K562 (cell line): ENCODE measurements at regions not wholly inside any gene's neighbourhood (a gene's known extent, or its start where the extent isn't known, plus 50 kb on each side); places are given as distances from the start of the nearest gene placed in this dataset.
A peak's percentile ranks its signal among the peaks of the same experiment; 100 is the strongest.

Experiments used
- BHLHE40 ChIP-seq: IDR thresholded peaks from 2 replicates; pipeline ENCODE4 v1.6.1; 2011; ENCODE audit warnings: low read length, improper control_type of control experiment
- CTCFL ChIP-seq: IDR thresholded peaks from 2 replicates; pipeline ENCODE4 v1.6.1; 2011; ENCODE audit warnings: borderline replicate concordance, low read depth, mild to moderate bottlenecking, moderate library complexity, low read length; ENCODE audit not compliant: insufficient read depth, poor library complexity, severe bottlenecking
- ELK1 ChIP-seq: sonication (generic); formaldehyde crosslinking; IDR thresholded peaks from 2 replicates; pipeline ENCODE4 v1.8.1; 2022; ENCODE audit warnings: missing genetic modification reagents
- HNRNPUL1 ChIP-seq: fragments of 200-400 bp; formaldehyde crosslinking; IDR thresholded peaks from 2 replicates; pipeline ENCODE4 v1.6.1; 2017; ENCODE audit warnings: low read length
- KLF6 ChIP-seq: fragments of 250-450 bp; sonication (Bioruptor Pico); IDR thresholded peaks from 2 replicates; pipeline ENCODE4 v1.4.0; 2020; ENCODE audit warnings: mild to moderate bottlenecking, moderate library complexity, borderline replicate concordance
- L3MBTL2 ChIP-seq: fragments of 450-650 bp; IDR thresholded peaks from 2 replicates; pipeline ENCODE4 v1.6.1; 2016; ENCODE audit warnings: mild to moderate bottlenecking, moderate library complexity
- NR2F6 ChIP-seq: fragments of 450-650 bp; formaldehyde crosslinking; IDR thresholded peaks from 2 replicates; pipeline ENCODE4 v1.4.0; 2020; ENCODE audit warnings: mild to moderate bottlenecking
- SAP30 ChIP-seq: fragments of 200-600 bp; sonication (generic); IDR thresholded peaks from 2 replicates; pipeline ENCODE4 v1.6.1; 2012; ENCODE audit warnings: borderline replicate concordance, low read depth, mild to moderate bottlenecking, moderate library complexity, low read length, control low read depth, inconsistent platforms; ENCODE audit not compliant: insufficient read depth, poor library complexity, severe bottlenecking
- TCF7 ChIP-seq: sonication (generic); IDR thresholded peaks from 2 replicates; pipeline ENCODE4 v1.6.1; 2016; ENCODE audit warnings: antibody characterized with exemption, borderline replicate concordance
- ZBTB12 ChIP-seq: fragments of 250-450 bp; sonication (Bioruptor Pico); IDR thresholded peaks from 2 replicates; pipeline ENCODE4 v1.4.0; 2020
- ZBTB5 ChIP-seq: fragments of 450-650 bp; IDR thresholded peaks from 2 replicates; pipeline ENCODE4 v1.6.1; 2017; ENCODE audit warnings: antibody characterized with exemption
- ZKSCAN3 ChIP-seq: fragments of 250-450 bp; sonication (Bioruptor Pico); IDR thresholded peaks from 2 replicates; pipeline ENCODE4 v1.4.0; 2020
- ZNF384 ChIP-seq: IDR thresholded peaks from 2 replicates; pipeline ENCODE4 v1.6.1; 2012; ENCODE audit warnings: low read depth, low read length, improper control_type of control experiment
- ZNF668 ChIP-seq: fragments of 250-450 bp; sonication (Bioruptor Pico); IDR thresholded peaks from 2 replicates; pipeline ENCODE4 v1.8.0; 2022; ENCODE audit warnings: mild to moderate bottlenecking, inconsistent platforms

- TF ChIP-seq ZNF668 (CRISPR knock-in tag) = no peak
- no peak for TF ChIP-seq ELK1 (CRISPR knock-in tag)
- no peak for TF ChIP-seq ZBTB5
- no peak for TF ChIP-seq ZKSCAN3 (CRISPR knock-in tag)
- peak; percentile 86 for TF ChIP-seq L3MBTL2
- no peak for TF ChIP-seq ZBTB12 (CRISPR knock-in tag)
- no peak for TF ChIP-seq HNRNPUL1
- TF ChIP-seq BHLHE40 = peak; percentile 73
- no peak for TF ChIP-seq ZNF384
- no peak for TF ChIP-seq SAP30
- TF ChIP-seq NR2F6 = no peak
- TF ChIP-seq KLF6 (CRISPR knock-in tag) = no peak
- no peak for TF ChIP-seq CTCFL
- TF ChIP-seq TCF7 = no peak
Observed at GRCh38 chr18:2302628-2303516, 268.4 kb downstream of the METTL4 start (continued).
